HG03196 (cell line): ENCODE measurements at regions not wholly inside any gene's neighbourhood (a gene's known extent, or its start where the extent isn't known, plus 50 kb on each side); places are given as distances from the start of the nearest gene placed in this dataset.

ENCODE experiments used
- ATAC-seq: cut with Tn5 transposase; IDR thresholded peaks from one replicate; pipeline ENCODE4 v1.9.1; 2021; ENCODE audit not compliant: unreplicated experiment

DNA sequence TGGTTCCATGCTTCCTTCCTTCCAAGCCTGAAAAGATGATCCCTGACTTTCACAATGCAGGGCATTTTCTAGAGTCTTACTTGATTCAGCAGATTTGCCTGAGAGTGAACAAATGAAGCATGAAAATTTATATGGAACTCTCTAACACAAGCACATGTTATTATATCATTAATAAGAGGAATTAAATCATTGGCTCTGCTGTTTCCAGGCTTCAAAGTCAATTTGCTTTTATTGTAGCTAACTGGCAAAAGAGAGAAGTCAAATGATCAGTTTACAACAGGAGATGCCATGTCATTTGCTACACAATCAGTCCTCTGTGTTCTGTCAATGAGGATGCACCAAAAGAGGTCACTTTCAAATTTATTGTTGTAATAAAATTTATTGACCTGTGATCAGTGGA is 101.5 kb upstream of the UGT8 start:
- ATAC-seq: no peak

GRCh38 chr4:114509340-114509739 is 89.3 kb upstream of the UGT8 start:
- no peak for ATAC-seq

- no peak for ATAC-seq
Observed at GRCh38 chr4:114512595-114513295, 85.9 kb upstream of the UGT8 start.

- no peak for ATAC-seq
Observed at GRCh38 chr4:114519368-114519767, 79.2 kb upstream of the UGT8 start.

GRCh38 chr4:114527170-114527569 is 71.4 kb upstream of the UGT8 start:
- no peak for ATAC-seq

DNA sequence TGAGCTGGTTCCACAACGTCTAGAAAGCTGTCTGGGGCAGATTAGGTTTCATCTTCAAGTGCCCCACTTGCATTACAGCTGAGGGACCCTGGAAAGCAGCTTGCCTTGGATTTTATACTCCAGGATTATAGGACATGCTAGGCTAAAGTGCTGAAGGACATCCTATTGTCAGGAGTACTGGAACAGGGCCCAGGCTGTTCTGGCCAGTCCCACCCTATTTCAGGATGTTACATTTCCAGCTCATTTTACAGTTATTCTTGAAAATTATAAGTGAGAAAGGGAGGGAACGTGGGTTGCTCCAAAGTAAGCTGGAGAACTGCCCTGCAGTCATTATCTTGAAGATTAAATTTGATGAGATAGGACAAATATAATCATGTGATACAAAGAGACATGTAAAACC is 71.0 kb upstream of the UGT8 start:
- ATAC-seq: no peak

- no peak for ATAC-seq
Observed at GRCh38 chr4:114535725-114536124, 62.9 kb upstream of the UGT8 start.

DNA sequence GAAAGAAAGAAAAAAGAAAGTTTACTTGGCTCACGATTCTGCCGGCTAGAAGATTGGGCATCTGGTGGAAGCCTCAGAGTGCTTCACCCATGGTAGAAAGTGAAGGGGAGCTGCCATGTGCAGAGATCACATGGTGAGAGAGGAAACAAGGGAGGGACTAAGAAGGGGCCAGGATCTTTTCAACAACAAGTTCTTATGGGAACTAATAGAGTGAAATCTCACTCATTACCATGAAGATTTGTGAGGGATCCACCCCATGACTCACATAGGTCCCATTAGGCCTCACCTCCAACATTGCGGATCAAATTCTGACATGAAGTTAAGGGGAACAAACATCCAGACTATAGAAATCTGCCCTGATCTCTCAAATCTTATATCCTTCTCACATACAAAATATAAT is 61.3 kb upstream of the UGT8 start:
- no peak for ATAC-seq

DNA sequence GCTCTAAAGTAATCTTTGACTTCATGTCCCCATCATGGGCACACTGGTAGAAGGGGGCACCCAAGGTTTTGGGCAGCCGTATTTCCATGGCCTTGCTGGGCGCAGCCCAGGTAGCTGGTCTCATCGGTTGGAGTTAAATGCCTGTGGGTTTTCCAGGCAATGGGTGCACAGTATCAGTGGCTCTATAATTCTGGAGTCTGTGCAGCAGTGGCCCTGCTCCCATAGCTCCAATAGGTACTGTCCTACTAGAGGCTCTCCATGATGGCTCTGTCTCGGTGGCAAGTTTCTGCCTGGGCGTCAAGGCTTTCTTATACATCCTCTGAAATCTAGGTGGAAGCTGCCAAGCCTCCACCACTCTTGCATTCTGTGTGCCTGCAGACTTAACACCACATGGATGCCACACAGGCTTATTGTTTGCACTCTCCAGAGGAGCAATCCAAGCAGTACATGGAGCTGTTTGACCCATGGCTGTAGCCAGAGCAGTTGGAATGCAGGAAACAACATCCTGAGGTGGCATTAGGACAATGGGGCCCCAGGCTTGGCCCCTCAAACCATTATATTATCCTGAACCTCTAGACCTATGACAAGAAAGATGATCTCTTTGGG is 60.5 kb upstream of the UGT8 start:
- ATAC-seq: no peak

DNA sequence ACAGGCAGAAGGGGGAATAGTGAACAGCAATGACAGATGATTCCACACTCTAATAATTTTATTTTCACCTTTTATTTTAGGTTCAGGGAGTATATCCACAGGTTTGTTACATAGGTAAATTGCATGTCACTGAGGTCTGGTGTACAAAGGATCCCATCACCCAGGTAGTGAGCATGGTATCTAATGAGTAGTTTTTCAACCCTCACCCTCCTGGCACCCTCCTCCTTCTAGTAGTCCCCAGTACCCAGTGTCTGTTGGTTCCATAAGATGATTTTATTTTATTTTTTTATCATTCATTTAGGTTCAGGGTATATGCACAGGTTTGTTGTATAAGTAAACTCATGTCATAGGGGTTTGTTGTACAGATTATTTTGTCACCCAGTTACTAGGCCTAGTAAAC is 58.6 kb upstream of the UGT8 start:
- no peak for ATAC-seq

- ATAC-seq: no peak
Observed at GRCh38 chr4:114547340-114548134, 51.1 kb upstream of the UGT8 start.
